Activated CD8-positive, alpha-beta T cell treated with anti-CD3 and anti-CD28 coated beads for 36 hours (primary cell): ENCODE measurements at regions not wholly inside any gene's neighbourhood (a gene's known extent, or its start where the extent isn't known, plus 50 kb on each side); places are given as distances from the start of the nearest gene placed in this dataset.

ENCODE experiments used
- ATAC-seq: fragments of 200-7000 bp; cut with Tn5 transposase; one replicate; pipeline ENCODE4 v1.10.0; 2021; ENCODE audit warnings: mild to moderate bottlenecking, moderate library complexity
- CTCF ChIA-PET: fragments of 350-600 bp; sonication (Branson Sonifier 250); formaldehyde crosslinking; loops from one replicate; lab custom pipeline; 2021; ENCODE audit warnings: antibody characterized with exemption; lab: Charles Lee
- POLR2A ChIA-PET: fragments of 350-600 bp; sonication (Branson Sonifier 250); formaldehyde crosslinking; loops from one replicate; lab custom pipeline; 2021; ENCODE audit warnings: antibody characterized with exemption; lab: Charles Lee
- DNase-seq: peaks from one replicate; pipeline ENCODE4 v3.0.0-alpha.2; 2020
- H3K27ac Mint-ChIP-seq: one replicate; pipeline ENCODE4 v1.8.0; 2021; ENCODE audit warnings: mild to moderate bottlenecking, mixed read lengths
- H3K27me3 Mint-ChIP-seq: one replicate; pipeline ENCODE4 v1.8.0; 2021; ENCODE audit warnings: mixed read lengths
- H3K36me3 Mint-ChIP-seq: one replicate; pipeline ENCODE4 v1.8.0; 2021; ENCODE audit warnings: low read depth, mixed read lengths
- H3K4me1 Mint-ChIP-seq: one replicate; pipeline ENCODE4 v1.8.0; 2021; ENCODE audit warnings: low read depth, mixed read lengths
- H3K4me3 Mint-ChIP-seq: one replicate; pipeline ENCODE4 v1.8.0; 2021; ENCODE audit warnings: mild to moderate bottlenecking, moderate library complexity, mixed read lengths
- H3K9me3 Mint-ChIP-seq: one replicate; pipeline ENCODE4 v1.8.0; 2021; ENCODE audit warnings: mixed read lengths
- CTCF ChIP-seq: fragments of 200-600 bp; IDR thresholded peaks from one replicate; pipeline ENCODE4 v1.8.0; 2022; ENCODE audit warnings: antibody characterized with exemption, mild to moderate bottlenecking
- intact Hi-C: fragments of 100-400 bp; cut with micrococcal nuclease; formaldehyde crosslinking; loops from one replicate; pipeline ENCODE4 v1.10.0; 2022

DNA sequence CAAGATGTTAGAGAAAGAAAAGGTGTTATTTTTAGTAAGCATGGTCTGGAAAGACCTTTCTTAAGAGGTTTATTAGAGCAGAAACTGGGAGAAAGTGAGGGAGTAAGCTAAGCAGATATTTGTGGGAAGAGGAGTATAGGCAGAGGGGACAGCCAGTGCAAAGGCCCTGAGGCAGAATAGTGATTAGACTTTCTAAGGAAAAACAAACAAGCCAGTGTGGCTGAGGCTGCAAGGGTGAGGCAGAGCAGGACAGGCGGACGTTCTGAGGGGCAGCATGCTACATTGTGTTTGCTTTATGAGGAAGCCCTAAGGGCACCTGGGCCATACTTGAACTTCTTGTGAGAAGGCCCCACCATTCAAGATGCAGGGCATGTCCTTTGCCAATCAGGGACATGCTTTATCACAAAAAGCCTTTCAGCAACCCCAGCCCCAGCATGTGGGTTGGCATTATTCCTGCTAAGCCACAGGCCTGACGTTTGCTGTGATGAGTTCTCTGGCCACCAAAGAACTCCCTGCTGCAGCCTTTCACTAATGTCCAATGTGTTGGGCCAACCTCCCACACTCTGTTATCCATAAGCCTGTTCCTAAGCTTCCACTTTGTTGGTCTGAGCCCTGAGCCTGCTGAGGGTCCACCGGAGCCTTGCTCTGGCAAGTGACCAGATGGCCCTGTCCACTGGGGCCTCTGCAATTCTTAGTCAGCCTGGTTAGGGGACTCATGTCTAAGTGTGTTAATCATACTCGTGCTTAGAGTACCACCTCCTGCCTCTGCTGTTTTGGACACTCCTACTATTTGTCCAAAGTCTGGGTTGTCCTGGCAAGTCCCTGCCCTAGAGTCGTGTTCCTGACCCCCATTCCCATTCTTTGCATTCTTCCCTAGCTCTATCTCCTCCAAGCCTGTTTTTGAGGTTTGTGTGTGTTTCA is 209.9 kb upstream of the CTNNB1 start:
- no peak overlapping the region for H3K4me3 Mint-ChIP-seq
- no peak overlapping the region for H3K27ac Mint-ChIP-seq
- ChIA-PET CTCF (no interaction called here), POLR2A (no interaction called here)
- DNase-seq (no peak), ATAC-seq (no peak)
- intact Hi-C loops: no loop called here
- no peaks in the 10 kb centered on the region for H3K36me3 Mint-ChIP-seq
- H3K4me1 Mint-ChIP-seq: no peaks in the 10 kb centered on the region
- H3K27me3 Mint-ChIP-seq: peaks cover 19% of the 10 kb centered on the region
- no peak for TF ChIP-seq CTCF
- H3K9me3 Mint-ChIP-seq: no peaks in the 10 kb centered on the region

GRCh38 chr3:40990062-40990456 is 209.2 kb upstream of the CTNNB1 start:
- H3K4me1 Mint-ChIP-seq: no peaks in the 10 kb centered on the region
- DNase-seq (no peak), ATAC-seq (no peak)
- ChIA-PET CTCF (no interaction called here), POLR2A (no interaction called here)
- no peaks in the 10 kb centered on the region for H3K36me3 Mint-ChIP-seq
- intact Hi-C loops: no loop called here
- H3K27ac Mint-ChIP-seq: no peak overlapping the region
- no peak overlapping the region for H3K4me3 Mint-ChIP-seq
- H3K27me3 Mint-ChIP-seq: peaks cover 16% of the 10 kb centered on the region
- no peak for TF ChIP-seq CTCF
- H3K9me3 Mint-ChIP-seq: no peaks in the 10 kb centered on the region

DNA sequence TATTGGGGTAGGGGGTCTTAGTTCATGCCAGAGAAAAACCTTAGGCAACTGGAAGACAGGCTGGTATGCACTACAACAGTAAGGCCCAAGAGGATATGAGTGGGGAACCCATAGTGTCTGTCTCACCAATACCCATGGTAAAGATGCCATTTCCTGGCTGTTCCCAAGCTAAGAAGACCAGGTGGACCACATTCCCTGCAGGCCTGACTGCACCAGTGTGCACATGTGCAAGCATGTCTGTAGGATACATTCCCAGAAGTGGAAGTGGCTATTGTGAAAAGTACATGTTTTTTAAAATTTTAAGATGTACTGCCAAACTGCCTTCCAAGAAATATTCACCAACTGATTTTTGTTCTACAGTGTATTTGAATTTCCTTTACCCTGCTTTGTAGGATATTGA is 207.3 kb upstream of the CTNNB1 start:
- DNase-seq: no peak
- ChIA-PET CTCF (no interaction called here), POLR2A (no interaction called here)
- H3K9me3 Mint-ChIP-seq: no peaks in the 10 kb centered on the region
- H3K36me3 Mint-ChIP-seq: no peaks in the 10 kb centered on the region
- intact Hi-C loops: no loop called here
- H3K4me1 Mint-ChIP-seq: no peaks in the 10 kb centered on the region
- TF ChIP-seq CTCF: no peak
- H3K4me3 Mint-ChIP-seq: no peak overlapping the region
- H3K27me3 Mint-ChIP-seq: peaks cover 10% of the 10 kb centered on the region
- no peak for ATAC-seq
- no peak overlapping the region for H3K27ac Mint-ChIP-seq

GRCh38 chr3:40994611-40995010 is 204.7 kb upstream of the CTNNB1 start:
- Mint-ChIP-seq H3K4me1 (no peaks in the 10 kb centered on the region), H3K9me3 (no peaks in the 10 kb centered on the region), H3K36me3 (no peaks in the 10 kb centered on the region), H3K27ac (no peak overlapping the region), H3K4me3 (no peak overlapping the region), H3K27me3 (peaks cover 4% of the 10 kb centered on the region)
- ChIA-PET POLR2A (no interaction called here), CTCF (no interaction called here)
- ATAC-seq: no peak
- DNase-seq: no peak
- intact Hi-C loops: no loop called here
- no peak for TF ChIP-seq CTCF

- CTCF ChIA-PET: no interaction called here
Observed at GRCh38 chr3:40995271-40995670, 204.0 kb upstream of the CTNNB1 start.

More at GRCh38 chr3:40995271-40995670, 204.0 kb upstream of the CTNNB1 start:
- POLR2A ChIA-PET: no interaction called here
- TF ChIP-seq CTCF: no peak
- ATAC-seq: no peak
- intact Hi-C loops: no loop called here
- H3K27ac Mint-ChIP-seq: no peak overlapping the region
- no peaks in the 10 kb centered on the region for H3K4me1 Mint-ChIP-seq
- H3K4me3 Mint-ChIP-seq: no peak overlapping the region
- H3K36me3 Mint-ChIP-seq: no peaks in the 10 kb centered on the region
- no peak for DNase-seq
- peaks cover 4% of the 10 kb centered on the region for H3K27me3 Mint-ChIP-seq
- H3K9me3 Mint-ChIP-seq: no peaks in the 10 kb centered on the region
